Osteoblast (primary cell): ENCODE measurements at regions not wholly inside any gene's neighbourhood (a gene's known extent, or its start where the extent isn't known, plus 50 kb on each side); places are given as distances from the start of the nearest gene placed in this dataset.
"Not testable (repeated sequence)": the region's sequence is repeated elsewhere in the genome, so short reads cannot be mapped to it uniquely, and the experiment has no call there.

Experiments
- DNase-seq: peaks from one replicate; pipeline ENCODE4 v3.0.0; 2011; ENCODE audit warnings: low spot score, mixed read lengths; ENCODE audit not compliant: insufficient read length; ENCODE audit errors: missing footprints
- H2AFZ ChIP-seq: 2 replicates; pipeline ENCODE4 v1.6.0; 2011; ENCODE audit warnings: mild to moderate bottlenecking, low read length
- H3K27ac ChIP-seq: 2 replicates; pipeline ENCODE4 v1.5.1; 2011; ENCODE audit warnings: mild to moderate bottlenecking, low read depth, low read length, moderate library complexity
- H3K27me3 ChIP-seq: 2 replicates; pipeline ENCODE4 v1.6.0; 2012; ENCODE audit warnings: mild to moderate bottlenecking, control low read depth, inconsistent platforms, low read length, moderate library complexity; ENCODE audit not compliant: insufficient read depth
- H3K36me3 ChIP-seq: 2 replicates; pipeline ENCODE4 v1.5.1; 2011; ENCODE audit warnings: mild to moderate bottlenecking, low read length, control low read depth, moderate library complexity; ENCODE audit not compliant: insufficient read depth
- H3K4me1 ChIP-seq: 2 replicates; pipeline ENCODE4 v1.5.1; 2011; ENCODE audit warnings: mild to moderate bottlenecking, low read length, control low read depth, moderate library complexity; ENCODE audit not compliant: insufficient read depth
- H3K4me2 ChIP-seq: 2 replicates; pipeline ENCODE4 v1.6.0; 2011; ENCODE audit warnings: mild to moderate bottlenecking, low read length; ENCODE audit not compliant: insufficient read depth
- H3K4me3 ChIP-seq: fragments of 200-600 bp; sonication (generic); 3 replicates; pipeline ENCODE4 v1.5.1; 2012; ENCODE audit warnings: mild to moderate bottlenecking, low read length, inconsistent platforms; ENCODE audit not compliant: insufficient read depth
- H3K79me2 ChIP-seq: 2 replicates; pipeline ENCODE4 v1.6.0; 2012; ENCODE audit warnings: mild to moderate bottlenecking, low read length, control low read depth, inconsistent platforms; ENCODE audit not compliant: insufficient read depth
- H3K9me3 ChIP-seq: 2 replicates; pipeline ENCODE4 v1.5.1; 2011; ENCODE audit warnings: low read depth, low read length, control low read depth
- H4K20me1 ChIP-seq: 2 replicates; pipeline ENCODE4 v1.6.0; 2012; ENCODE audit warnings: mild to moderate bottlenecking, low read length, control low read depth; ENCODE audit not compliant: insufficient read depth
- CTCF ChIP-seq: IDR thresholded peaks from 2 replicates; pipeline ENCODE4 v1.5.1; 2011; ENCODE audit warnings: mild to moderate bottlenecking, low read depth, low read length, moderate library complexity; ENCODE audit errors: extremely low read depth

- no peaks in the 10 kb centered on the region for H3K9me3 ChIP-seq
- H3K4me2 ChIP-seq: no peak overlapping the region
- H3K36me3 ChIP-seq: no peaks in the 10 kb centered on the region
- no peak overlapping the region for H3K4me3 ChIP-seq
- no peak overlapping the region for H2AFZ ChIP-seq
- H3K27me3 ChIP-seq: no peaks in the 10 kb centered on the region
- no peaks in the 10 kb centered on the region for H3K79me2 ChIP-seq
- no peak for TF ChIP-seq CTCF
- H3K27ac ChIP-seq: no peak overlapping the region
- no peaks in the 10 kb centered on the region for H4K20me1 ChIP-seq
- DNase-seq: no peak
- no peaks in the 10 kb centered on the region for H3K4me1 ChIP-seq
These were observed 287.7 kb downstream of the ALDH8A1 start for GRCh38 chr6:134662077-134662700.

GRCh38 chr6:134659885-134660284 lies 290.0 kb downstream of the ALDH8A1 start:
- not testable (repeated sequence) for H3K27ac ChIP-seq, H2AFZ ChIP-seq, H3K79me2 ChIP-seq, H3K27me3 ChIP-seq, H3K4me1 ChIP-seq, H3K36me3 ChIP-seq, H3K4me2 ChIP-seq, H4K20me1 ChIP-seq, H3K4me3 ChIP-seq, DNase-seq, H3K9me3 ChIP-seq

GRCh38 chr6:134658596-134658995 lies 291.3 kb downstream of the ALDH8A1 start:
- H4K20me1 ChIP-seq: no peaks in the 10 kb centered on the region
- H3K9me3 ChIP-seq: no peaks in the 10 kb centered on the region
- H3K4me1 ChIP-seq: no peaks in the 10 kb centered on the region
- no peaks in the 10 kb centered on the region for H3K79me2 ChIP-seq
- no peaks in the 10 kb centered on the region for H3K27me3 ChIP-seq
- H3K36me3 ChIP-seq: no peaks in the 10 kb centered on the region
- H2AFZ ChIP-seq: no peak overlapping the region
- TF ChIP-seq CTCF: no peak
- H3K4me2 ChIP-seq: no peak overlapping the region
- H3K4me3 ChIP-seq: no peak overlapping the region
- no peak overlapping the region for H3K27ac ChIP-seq
- no peak for DNase-seq

GRCh38 chr6:134657751-134658527 lies 292.0 kb downstream of the ALDH8A1 start:
- TF ChIP-seq CTCF: no peak
- H3K4me2 ChIP-seq: no peak overlapping the region

More at GRCh38 chr6:134657751-134658527, 292.0 kb downstream of the ALDH8A1 start:
- H4K20me1 ChIP-seq: no peaks in the 10 kb centered on the region
- no peak overlapping the region for H3K4me3 ChIP-seq
- no peaks in the 10 kb centered on the region for H3K4me1 ChIP-seq
- H2AFZ ChIP-seq: no peak overlapping the region
- H3K36me3 ChIP-seq: no peaks in the 10 kb centered on the region
- no peaks in the 10 kb centered on the region for H3K79me2 ChIP-seq
- H3K27me3 ChIP-seq: no peaks in the 10 kb centered on the region
- no peaks in the 10 kb centered on the region for H3K9me3 ChIP-seq
- H3K27ac ChIP-seq: no peak overlapping the region
- DNase-seq: no peak
